ENCODE measurements at regions not wholly inside any gene's neighbourhood (a gene's known extent, or its start where the extent isn't known, plus 50 kb on each side); places are given as distances from the start of the nearest gene placed in this dataset.

GRCh38 chr5:98568336-98568735 lies 205.1 kb upstream of the RGMB start:
- TF ChIP-seq CTCF (conservative IDR thresholded peaks at IDR 0.05) (no peak), ZFX (IDR thresholded peaks at IDR 0.05) (no peak)

Measured in C4-2B (cell line).